DMS79 treated with DMSO at 0.1 percent for 48 hours (cell line): ENCODE measurements at regions not wholly inside any gene's neighbourhood (a gene's known extent, or its start where the extent isn't known, plus 50 kb on each side); places are given as distances from the start of the nearest gene placed in this dataset.

Experiments used
- DNase-seq: peaks from one replicate; lab custom pipeline; 2025; lab: John Stamatoyannopoulos, UW

DNA sequence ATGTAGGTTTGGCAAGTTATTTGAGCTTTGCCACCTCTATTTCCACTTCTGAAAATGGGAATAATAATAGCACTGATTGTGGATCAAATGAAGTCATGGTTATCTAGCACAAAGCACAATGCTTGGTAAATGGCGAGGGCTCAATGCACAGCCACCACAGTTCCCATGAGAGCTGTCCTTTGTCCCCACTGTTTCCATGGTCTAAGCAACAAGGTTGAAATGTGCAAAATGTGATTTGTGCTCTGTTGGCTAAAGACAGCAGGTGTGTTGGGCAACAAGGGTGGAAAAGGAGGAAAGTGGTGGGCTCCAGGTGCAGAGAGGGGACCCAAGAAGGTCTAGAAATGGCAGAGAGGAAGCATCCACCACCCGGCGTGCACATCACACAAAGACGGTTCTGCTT lies 200.5 kb downstream of the TRIM29 start:
- no peak for DNase-seq

DNA sequence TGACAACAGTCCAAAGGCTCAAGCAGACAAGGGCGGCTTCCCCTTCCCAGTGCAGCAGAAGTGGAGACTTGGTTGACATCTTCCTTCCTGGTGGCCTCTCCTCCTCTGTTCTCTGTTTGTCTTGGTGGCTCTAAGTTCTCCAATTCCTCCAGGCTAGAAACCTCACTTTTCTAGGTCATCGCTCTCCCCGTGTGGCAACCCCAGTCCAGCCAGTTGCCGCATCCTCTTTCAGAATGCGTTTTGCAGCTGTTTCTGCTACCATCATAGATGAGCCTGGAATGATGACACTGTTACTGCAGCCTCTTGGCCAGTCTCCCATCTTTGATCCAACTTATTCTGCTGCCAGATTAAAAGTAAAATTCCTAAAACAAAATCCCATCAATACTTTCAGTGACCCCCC lies 201.5 kb downstream of the TRIM29 start:
- no peak for DNase-seq

DNA sequence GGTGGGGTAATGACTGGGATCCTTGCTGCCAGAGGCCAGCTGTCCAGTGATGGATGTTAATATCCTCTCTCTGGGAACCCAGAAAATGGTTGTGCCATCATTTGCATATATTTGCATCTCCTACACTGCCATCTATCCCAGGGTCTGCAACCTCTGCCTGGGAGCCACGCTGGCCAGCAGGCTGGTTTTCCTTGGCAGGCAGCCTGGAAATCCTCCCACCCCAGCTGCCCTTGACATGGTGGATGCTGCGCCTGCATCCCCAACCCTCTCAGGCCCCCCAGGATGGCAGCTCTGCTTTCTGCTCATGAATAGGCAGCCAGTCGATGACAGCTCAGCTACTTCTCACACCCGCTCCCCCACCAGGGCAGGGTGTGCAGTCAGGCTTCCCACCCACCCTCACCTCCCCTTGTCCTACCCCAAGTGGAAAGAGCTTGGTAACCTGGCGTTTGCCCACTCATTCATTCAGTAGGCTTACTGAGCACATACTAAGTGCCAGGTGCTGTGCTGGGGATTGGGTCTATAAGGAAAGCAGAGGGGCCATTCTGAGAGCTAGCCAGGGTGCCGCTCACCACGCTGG lies 202.5 kb downstream of the TRIM29 start:
- DNase-seq = no peak

DNA sequence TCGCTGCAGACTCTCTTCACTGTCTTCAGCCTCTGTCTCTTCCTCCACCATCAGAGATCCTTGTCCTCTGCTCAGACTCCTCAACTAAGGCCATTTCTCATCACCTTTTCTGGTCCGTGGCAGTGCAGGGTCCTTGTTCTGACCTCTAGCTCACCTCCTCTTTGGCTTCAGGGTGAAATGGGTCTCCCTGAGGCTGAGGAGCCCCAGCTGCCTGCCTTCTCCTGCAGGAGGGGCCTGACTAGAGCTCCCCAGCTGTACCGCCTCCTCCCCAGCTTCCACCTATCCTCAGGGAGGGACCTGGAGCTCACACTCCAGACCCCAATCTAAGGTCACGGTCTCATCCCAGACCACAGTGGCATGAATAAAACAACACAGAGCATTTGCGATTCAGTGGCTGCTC lies 203.0 kb downstream of the TRIM29 start:
- no peak for DNase-seq

DNA sequence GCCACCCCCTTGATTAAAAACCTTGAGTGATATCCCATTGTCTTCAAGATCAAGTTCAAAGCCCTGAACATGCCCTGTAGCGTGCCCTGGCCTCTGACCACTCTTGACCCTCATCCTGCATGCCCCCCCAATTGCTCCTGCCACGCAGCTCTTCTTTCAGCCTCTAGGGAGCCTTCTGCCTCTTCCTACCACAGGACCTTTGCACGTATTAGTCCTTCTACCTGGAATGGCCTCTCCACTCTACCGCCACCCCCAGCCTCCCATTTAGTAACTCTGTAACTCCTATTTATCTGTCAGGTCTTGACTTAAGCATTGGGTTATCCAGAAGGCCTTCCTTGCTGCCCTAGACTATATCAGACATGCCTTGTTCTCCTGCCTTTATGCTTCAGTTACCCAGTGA lies 203.6 kb downstream of the TRIM29 start:
- DNase-seq = no peak

DNA sequence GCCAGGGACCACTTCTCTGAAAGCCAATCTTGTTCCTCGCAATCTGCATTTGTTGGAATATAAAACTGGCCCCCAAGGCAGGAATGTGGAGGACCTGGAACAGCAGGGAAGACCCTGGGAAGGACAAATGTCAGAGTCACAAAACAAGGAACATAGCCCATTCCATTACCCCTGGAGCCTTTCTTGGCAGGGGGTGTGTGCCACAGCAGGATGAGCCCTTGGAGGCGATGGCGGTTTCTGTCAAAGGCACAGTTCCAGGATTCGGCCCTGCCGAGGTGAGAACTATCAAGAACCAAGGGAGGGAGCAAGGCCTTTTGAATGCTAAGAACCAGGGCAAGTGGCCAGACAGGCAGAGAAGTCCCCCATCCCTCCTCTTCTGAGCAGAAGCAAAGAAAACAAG lies 204.3 kb downstream of the TRIM29 start:
- no peak for DNase-seq

DNA sequence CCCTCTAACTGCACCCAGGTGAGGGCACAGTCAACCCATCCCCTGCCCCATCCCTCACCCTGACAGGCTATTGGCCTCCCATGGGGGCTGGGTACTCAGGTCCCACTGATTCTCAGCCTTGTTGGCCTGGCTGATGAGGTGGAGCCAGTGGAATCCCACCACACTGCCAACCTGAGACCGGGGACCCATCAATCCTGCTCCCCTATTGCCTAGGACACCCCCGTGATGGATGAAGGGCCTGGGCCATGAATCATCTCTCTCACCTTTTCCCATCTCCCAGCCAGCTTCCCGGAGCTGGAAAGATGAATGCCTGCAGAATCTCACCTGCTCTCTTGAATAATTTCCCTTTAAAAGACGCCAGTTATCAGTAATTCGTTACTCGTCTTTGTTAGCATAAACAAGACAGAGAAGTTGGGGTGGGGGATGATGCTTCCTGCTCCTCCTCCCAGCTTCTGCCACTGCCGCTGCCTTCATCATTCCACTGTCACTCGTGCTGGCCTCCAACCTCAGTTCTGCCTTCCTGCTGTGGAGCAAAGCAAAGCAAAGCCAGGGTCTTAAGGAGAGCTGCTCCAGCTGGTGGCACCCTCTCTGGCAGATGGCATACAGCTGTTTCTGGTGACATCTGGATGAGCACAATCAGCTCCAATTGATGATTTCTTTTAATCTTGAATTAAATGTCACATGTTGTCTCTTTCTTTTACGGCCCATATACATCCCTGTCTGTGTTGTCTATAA lies 204.0 kb upstream of the NECTIN1 start:
- no peak for DNase-seq

DNA sequence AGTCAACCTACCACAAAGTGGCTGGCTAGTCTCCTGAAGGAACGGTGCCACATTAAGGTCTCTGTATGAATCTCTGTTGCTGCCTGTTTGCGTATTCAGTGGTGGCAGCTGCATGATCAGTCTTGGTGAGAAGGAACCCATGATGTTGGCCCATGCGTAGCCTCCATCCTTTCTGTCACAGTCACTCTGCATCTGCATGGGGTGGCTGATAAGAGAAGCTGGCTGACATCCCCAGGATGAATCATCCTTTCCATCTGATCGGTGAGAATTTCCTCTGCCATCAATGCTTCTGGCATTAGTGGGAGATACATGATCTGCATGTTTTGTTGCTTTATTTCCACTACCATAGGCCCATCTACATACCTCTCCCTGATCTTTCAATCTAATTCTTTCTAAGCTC lies 199.0 kb upstream of the NECTIN1 start:
- DNase-seq = no peak

DNA sequence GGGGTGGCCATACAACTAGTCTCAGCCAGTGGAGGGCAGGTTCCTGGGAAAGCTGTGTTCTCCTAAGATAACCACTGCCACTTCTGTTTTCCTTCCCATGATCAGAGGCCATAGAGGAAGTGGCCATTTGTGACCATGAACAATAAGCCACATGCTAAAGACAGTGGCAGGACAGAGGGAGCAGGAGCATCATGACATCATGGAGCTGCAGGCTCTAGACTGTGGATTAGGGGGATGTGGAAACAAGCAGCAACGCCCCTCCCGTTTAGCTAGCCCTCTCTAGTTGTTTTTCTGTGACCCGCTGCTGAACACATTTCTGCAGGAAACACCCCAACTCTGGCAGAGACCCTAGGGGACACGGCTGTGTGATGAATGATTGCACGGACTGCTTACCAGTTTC lies 195.0 kb upstream of the NECTIN1 start:
- DNase-seq = no peak

DNA sequence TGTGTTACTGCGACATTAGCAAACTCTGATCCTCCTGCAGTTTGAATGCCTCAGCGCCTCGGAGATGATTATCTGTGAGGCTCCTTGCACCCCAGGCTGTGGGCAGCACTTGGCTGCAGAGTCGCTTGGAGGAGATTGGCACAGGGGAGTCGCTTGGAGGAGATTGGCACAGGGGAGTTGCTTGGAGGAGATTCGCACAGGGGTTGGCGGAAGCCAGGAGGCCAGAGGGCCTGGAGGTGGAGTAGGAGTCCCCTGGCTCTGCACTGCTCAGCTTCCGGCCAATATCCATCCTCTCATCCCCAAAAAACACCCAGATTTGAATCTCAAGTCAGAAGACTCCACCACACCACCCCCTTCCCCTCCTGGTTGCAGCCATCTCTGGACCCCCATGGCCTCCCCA lies 192.6 kb upstream of the NECTIN1 start:
- DNase-seq = no peak

DNA sequence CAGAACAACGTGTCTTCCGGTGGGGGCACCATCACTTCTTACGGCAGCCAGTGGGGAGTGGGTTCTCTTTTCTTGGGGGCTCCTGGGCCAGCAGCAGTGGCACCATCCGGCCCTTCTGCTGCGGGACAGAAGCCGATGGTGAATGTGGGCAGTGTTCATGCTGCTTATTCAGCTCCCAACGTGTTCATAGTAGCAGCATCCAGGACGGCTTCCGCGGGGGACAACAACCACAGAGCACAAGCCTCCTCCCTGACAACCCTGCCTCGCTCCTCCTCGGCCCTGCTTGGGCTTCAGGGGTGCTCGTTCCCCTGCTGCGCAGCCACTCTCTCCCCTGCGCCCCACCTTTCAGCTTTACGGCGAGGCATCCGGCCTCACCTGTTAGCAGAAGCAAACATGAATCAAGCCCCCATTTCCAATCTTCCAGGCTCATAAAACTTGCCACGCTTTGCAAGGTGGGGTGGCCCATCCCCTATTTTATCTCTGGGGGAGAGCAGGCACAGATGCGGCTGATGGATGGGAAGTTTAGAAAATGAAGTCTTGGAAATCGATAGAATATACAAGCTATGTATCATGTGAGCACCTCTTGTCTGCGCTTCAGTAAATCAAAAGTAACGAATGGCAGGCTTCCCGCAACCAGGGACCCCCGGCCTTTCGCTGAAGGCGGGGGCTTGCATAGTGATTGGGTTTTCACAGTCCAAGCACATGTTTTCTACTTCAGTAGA lies 191.8 kb upstream of the NECTIN1 start:
- no peak for DNase-seq

DNA sequence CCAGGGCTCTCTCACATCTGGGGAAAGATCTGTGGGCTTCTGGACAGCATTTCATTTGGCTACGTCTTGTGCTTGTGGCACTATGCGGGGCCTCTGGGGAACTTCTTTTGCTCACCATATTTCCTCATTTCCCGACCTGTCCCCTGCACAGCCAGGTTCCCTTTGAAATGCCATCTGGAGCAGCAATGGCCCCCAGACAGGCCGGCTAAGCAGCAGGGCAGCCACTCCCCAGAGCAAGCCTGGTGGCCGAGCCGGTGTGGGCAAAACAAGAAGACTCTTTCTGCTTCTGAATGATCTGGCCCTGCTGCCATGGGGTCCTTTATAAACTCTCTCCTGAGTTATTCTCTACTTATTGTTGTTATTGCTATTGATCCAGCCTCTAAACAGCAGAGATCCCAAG lies 190.7 kb upstream of the NECTIN1 start:
- DNase-seq = no peak

DNA sequence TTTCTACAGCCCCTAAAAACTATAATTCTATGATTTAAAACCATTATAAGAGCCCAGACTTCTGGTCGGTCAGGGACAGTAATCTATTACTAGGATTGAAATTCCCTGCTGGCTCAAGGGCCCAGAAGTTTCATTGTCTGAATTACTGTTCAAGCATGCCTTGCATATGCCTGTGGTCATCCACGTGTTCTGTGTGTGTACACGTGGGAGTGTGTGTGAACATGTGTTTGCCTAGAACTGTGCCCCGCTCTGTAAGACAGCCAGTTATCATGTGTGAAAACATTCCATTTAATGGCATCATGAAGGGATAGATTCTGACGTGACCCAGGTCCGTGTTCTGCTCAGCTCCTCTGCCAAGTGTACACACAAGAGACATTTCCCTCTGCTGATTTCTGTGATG lies 189.3 kb upstream of the NECTIN1 start:
- DNase-seq = no peak

DNA sequence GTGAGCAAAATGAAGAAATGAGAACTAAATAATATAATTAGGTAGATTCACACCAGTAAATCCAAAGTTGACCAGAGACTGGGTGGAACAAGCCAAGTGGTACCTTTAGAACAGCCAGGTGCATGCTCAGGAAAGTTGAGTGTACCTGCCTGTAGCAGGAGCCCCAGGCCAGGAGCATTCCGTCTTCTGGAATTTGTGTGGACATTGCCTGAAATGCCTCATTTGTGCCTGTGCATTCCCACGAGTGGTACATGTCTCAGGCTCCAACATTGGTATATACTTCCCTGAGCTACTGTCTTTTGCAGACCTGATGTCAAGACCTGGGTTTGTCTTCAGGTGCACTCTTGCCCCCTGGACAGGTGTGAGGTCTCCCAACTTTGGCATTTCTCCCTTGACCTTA lies 187.6 kb upstream of the NECTIN1 start:
- no peak for DNase-seq

DNA sequence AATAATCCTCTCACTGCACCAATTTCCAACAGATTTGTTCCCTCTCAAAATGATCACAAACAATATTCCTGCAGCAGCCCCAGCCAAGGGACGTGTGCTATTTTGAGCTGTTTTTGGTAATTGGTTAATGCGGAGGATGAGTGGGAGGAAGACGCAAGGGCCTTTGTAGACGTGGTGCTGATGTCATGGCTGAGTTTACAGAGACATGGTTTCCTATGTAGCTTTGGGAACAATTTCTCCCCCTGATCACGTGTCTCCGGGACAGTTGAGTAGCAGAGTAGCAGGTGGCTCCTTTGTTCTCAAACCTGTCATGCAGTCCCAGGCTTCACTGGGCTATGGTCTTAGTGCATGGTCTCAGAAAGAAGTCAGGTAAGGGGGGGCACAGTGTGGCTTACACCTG lies 183.2 kb upstream of the NECTIN1 start:
- DNase-seq = no peak

DNA sequence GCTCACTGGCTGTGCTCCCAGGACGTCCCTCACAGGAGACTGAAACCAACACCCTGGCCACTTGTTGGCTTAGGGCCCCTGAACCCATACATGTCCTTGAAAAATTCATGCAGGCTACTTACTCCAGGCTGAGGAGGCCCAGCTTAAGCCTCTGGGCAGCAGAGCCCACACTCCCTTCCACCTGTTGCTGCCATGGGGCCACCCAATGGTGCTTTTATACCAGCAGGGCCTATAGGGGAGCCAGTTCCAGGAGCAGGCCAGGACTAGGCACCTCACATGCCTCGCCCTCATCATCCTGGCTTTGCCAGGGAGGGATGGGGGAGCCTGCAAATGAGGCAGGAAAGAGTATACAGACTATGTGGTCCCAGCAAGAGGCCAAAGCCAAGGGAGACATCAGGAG lies 181.7 kb upstream of the NECTIN1 start:
- DNase-seq = no peak

DNA sequence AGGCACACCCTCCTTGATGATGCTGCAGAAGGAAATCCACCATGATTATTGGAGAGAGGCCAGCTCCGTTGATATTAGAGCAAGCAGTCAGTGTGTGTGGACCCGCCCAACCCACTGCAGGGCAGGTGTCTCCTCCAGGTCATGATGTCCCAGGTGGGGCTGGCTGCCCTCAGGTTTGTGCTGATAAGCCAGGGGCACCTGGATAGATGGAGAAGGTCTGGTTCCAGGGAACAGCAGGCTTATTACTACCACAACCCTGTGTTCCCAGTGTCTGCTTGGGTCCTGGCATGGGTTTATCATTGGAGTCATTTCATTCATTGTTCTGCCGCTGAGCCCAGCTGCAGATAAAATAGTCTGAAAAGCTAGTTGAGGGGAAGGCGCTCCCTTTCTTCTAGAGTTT lies 181.1 kb upstream of the NECTIN1 start:
- no peak for DNase-seq

DNA sequence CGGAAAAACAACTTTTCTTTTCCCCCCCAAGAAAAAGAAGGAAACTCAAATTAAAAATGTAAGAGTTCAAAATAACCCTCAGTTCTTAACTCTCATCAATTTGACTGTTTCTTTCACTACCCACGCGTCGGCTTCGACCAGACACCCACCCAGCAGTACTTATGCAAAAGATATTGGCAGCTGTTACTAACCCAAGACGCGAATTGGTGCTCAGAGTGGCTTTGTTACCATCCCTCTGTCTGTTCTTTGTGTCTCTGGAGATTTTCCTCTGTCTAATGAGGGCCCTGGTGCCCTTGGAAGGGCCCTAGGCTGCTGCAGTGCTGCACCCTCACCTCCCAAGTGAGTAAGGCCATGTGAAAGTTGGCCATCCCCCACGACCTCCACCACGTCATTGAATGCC lies 180.5 kb upstream of the NECTIN1 start:
- DNase-seq = no peak

DNA sequence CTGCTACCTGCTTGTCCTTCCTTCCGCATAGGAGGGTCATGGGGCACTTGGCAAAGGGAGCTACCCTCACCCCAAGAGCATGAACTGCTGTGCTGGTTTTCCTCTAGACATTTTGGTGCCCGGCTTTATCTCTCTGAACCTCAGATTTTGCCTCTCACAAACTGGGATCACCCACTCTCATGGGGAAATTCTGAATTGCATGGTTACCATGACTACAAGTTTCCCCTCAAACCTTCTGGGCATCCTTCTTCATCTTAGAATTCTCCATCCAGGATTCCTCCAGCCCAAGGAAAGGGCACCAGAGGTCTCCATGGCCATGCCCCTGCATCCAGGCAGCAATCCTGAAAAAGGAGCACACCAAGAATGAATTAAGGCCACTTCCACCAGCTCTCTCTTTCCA lies 180.1 kb upstream of the NECTIN1 start:
- no peak for DNase-seq

DNA sequence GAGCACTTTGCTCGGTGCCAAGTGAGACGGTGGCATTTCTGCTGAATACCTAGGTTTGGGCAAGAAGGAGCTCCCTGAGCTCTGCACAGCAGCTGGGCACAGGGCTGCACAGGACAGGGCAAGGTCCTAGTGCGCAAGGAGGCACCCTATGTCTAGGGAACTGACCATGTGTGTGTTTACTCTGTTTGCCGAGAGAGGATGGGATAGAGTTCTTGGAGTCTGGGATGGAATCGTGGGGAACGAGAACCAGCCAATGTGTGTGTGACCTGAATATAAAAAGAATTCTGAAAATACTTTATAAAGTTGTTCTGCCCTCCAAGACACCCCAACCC lies 179.5 kb upstream of the NECTIN1 start:
- no peak for DNase-seq

DNA sequence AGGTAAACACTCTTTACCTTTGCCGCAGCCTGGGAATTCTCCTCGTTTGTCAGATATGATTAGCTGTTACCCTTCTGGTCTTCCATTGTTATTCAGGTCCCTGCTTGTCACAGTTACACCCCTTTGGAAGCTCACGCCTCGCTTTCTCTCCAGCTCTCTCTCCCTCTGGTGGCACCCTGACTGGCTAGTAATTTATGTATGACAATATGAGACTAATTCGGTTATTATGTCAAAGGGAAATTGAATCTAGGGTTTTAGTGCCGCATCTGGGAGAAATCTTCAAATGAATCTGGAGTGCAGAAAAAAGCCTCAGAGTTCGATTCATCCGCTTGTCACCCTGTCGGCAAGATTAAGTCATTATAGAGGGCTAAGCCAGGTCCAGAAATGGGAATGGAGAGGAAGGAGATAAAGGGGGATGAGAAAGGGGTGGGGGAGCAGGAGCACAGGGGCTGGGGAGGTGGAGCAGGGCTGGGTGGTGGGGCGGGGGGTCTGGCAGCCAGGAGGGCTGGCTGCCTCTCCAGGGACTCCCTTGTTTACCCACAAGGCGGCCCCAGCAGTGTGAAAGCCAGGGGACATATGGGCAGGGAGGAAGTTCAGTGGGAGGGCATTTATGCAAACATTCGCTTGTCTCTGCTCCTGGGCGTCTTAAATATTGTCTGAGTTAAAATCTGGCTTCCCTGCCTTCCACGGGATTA lies 179.0 kb upstream of the NECTIN1 start:
- DNase-seq = no peak

DNA sequence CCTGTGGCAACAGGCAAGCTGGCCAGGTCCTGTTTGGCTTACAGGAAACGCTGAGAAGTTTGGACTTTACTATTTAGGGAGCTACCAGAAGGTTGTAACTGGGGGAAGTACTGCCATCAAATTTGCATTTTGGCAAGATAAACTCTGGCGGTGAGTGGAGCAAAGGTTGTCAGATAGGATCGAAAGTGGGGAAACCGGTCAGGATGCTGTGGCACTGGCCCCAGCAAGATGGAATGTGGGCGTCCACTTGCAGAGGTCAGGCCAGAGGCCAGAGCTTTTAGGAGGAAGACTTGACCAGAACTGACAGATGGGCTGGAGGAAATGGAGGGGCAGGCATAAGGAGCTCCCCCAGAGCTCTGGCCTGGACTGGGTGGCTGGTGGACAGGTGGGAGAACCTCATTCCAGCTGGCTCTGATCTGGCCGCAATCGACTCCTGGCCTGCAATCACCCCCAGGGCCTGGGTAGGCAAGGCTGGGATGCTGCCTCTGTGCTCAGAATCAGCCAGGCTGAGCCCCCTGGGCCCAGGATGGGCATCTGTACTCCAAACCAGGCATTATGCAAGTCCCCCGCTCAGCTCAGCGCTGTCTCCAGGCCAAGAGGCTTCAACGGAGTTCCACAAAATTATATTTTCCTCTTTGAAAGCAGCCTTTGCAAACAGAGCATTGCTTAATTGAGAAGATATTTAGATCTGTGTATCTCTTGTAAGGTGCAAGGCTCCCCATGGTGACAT lies 178.3 kb upstream of the NECTIN1 start:
- DNase-seq = no peak
